ENCODE measurements at regions not wholly inside any gene's neighbourhood (a gene's known extent, or its start where the extent isn't known, plus 50 kb on each side); places are given as distances from the start of the nearest gene placed in this dataset.
"Not testable (repeated sequence)": the region's sequence is repeated elsewhere in the genome, so short reads cannot be mapped to it uniquely, and the experiment has no call there.

DNA sequence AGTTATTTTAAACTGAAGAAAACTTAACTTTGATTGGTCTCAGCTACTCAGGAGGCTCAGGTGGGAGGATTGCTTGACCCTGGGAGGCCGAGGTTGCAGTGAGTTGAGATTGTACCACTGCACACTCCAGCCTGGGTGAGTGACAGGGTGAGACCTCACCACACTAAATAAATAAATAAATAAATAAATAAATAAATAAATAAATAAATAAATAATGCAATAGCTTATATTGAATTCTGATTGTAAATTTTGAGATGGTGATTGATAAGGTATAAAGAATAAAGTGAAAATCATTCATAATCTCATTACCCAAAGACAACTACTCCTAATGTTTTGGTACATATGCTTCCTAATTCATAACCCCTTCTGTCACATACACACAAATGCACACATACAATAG, 58.1 kb downstream of the TUBA3C start:
- Histone ChIP-seq H3K9me3 (ENCODE audit: control insufficient read depth, insufficient read depth, low read length) (no peaks in the 10 kb centered on the region), H3K4me1 (ENCODE audit: insufficient read depth, low read length) (no peaks in the 10 kb centered on the region), H3K9ac (ENCODE audit: low read depth, low read length) (no peak overlapping the region), H3K36me3 (ENCODE audit: insufficient read depth, low read length) (no peaks in the 10 kb centered on the region)

DNA sequence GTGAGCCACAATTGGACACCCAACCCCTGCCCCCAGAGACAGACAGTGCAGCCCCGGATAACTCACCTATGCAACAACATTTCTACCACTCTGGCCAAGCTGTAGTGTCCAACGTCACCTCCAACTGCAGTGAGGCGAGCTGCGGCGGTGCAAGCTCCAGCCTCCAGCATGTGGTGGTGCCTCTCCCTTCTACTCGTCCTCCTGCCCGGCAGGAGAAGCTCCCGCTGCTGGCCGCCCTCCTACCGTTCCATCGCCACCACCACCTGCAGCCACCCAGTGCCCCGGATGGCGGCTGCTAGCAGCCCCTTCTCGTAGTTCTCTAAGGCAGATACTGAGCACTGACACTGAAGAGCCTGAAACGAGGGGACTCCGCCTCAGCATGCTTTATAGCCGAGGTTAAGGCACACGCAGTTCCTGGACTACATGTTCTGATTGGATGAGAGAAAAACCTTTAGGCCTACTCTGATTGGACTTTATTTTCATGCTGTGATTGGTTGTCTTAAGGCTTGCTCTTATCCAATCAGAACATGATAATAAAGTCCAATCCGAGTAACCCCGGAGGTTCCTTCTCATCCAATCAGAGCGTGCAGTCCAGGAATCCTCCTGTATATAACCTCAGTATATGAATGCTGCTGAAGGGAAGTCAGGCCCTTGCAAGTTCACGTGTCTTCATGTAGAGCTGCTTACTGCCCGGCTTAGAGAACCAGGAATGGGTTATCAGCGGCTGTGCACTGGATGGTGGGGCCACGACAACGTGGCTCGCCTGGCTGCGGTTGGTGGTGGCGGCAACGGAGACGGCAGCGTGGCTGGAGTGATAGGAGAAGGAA, 63.5 kb downstream of the TUBA3C start:
- Histone ChIP-seq H3K36me3 (ENCODE audit: insufficient read depth, low read length) (no peaks in the 10 kb centered on the region), H3K9ac (ENCODE audit: low read depth, low read length) (no peak overlapping the region), H3K4me1 (ENCODE audit: insufficient read depth, low read length) (no peaks in the 10 kb centered on the region), H3K9me3 (ENCODE audit: control insufficient read depth, insufficient read depth, low read length) (no peaks in the 10 kb centered on the region)

DNA sequence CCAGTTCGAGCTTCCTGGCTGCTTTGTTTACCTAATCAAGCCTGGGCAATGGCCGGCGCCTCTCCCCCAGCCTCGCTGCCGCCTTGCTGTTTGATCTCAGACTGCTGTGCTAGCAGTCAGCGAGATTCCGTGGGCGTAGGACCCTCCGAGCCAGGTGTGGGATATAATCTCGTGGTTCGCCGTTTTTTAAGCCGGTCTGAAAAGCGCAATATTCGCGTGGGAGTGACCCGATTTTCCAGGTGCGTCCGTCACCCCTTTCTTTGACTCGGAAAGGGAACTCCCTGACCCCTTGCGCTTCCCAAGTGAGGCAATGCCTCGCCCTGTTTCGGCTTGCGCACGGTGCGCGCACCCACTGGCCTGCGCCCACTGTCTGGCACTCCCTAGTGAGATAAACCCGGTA, 72.4 kb downstream of the TUBA3C start:
- H3K4me1 ChIP-seq (ENCODE audit: insufficient read depth, low read length); H3K36me3 ChIP-seq (ENCODE audit: insufficient read depth, low read length); H3K9me3 ChIP-seq (ENCODE audit: control insufficient read depth, insufficient read depth, low read length): not testable (repeated sequence)
- H3K9ac ChIP-seq (ENCODE audit: low read depth, low read length) = peak overlapping the region; percentile 46; the same call in 1 of the 2 replicates

DNA sequence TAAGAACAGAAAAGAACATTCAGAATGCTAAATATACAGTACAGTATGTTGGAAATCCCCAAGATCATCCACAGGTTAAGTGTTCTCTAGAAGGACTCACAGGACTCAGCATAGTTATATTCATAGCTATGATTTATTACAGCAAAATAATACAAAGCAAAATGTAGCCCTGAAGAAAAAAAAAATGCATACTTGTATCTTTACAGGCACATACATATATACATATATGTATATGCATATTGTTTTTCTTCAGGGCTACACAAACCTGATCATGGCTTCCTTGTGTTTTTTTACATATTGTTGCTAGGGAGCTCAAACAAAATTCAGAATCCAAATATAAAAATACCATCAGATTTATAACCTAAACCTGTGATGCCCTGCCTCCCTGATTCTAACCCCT, 78.5 kb downstream of the TUBA3C start:
- no peaks in the 10 kb centered on the region for H3K9me3 ChIP-seq (ENCODE audit: control insufficient read depth, insufficient read depth, low read length)
- H3K4me1 ChIP-seq (ENCODE audit: insufficient read depth, low read length) = no peaks in the 10 kb centered on the region
- H3K36me3 ChIP-seq (ENCODE audit: insufficient read depth, low read length) = no peaks in the 10 kb centered on the region
- H3K9ac ChIP-seq (ENCODE audit: low read depth, low read length) = no peak overlapping the region

DNA sequence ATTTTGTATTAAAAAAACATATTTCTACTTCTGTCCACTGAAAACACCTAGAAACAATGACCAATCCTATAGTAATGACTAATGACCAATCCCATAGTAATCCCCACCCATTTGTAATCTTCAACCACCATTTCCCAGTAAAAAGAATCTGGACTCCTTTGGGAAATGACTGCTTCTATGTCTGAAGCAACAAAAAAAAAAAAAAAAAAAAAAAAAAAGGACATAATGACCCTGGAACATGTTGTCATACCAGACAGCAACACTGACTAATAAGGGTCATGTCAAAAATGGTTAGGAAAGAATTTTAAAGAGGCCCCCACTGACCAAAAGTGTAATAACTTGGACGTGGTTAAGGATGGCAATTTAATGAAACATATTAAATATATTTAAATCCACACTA, 88.3 kb downstream of the TUBA3C start:
- Histone ChIP-seq H3K9me3 (ENCODE audit: control insufficient read depth, insufficient read depth, low read length) (no peaks in the 10 kb centered on the region), H3K9ac (ENCODE audit: low read depth, low read length) (no peak overlapping the region), H3K36me3 (ENCODE audit: insufficient read depth, low read length) (no peaks in the 10 kb centered on the region), H3K4me1 (ENCODE audit: insufficient read depth, low read length) (no peaks in the 10 kb centered on the region)

DNA sequence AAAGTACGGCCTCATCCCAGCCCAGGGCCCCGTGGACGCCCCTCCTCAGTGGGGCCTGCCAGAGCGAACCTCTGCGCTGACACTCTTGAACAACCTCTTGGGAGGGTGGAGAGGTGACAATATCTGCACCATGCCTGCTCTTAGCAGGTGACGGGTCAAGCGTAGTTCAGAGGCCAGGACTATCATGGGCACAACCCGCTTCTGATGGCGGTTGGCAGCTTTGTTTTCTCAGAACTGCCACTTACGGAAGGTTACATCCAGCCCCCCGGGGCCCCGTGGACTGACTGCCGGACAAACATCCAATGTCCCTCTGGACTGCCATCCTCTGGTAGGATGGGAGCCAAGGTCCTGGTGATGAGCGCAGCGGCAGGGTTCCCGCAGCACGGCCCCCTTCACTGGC, 91.1 kb downstream of the TUBA3C start:
- no peak overlapping the region for H3K9ac ChIP-seq (ENCODE audit: low read depth, low read length)
- no peaks in the 10 kb centered on the region for H3K4me1 ChIP-seq (ENCODE audit: insufficient read depth, low read length)
- no peaks in the 10 kb centered on the region for H3K9me3 ChIP-seq (ENCODE audit: control insufficient read depth, insufficient read depth, low read length)
- no peaks in the 10 kb centered on the region for H3K36me3 ChIP-seq (ENCODE audit: insufficient read depth, low read length)

DNA sequence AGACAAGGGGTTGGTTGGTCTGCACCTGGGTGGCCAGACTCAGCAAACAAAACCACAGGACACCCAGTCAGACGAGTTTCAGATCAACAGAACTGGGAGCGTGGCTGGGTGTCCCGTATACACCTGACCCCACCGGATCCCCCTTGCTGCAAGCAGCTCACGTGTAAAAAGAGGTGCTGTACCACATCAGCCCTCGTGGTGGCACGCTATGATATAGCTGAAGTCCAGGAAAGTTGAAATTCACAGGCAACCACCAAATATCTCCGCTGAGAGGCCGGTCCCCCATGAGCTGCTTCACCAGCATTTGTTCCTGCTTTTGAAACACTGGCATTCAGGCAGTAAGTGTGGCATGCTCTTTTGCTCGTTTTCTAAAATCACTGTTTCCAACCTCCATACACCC, 92.3 kb downstream of the TUBA3C start:
- no peak overlapping the region for H3K9ac ChIP-seq (ENCODE audit: low read depth, low read length)
- H3K36me3 ChIP-seq (ENCODE audit: insufficient read depth, low read length) = no peaks in the 10 kb centered on the region
- no peaks in the 10 kb centered on the region for H3K4me1 ChIP-seq (ENCODE audit: insufficient read depth, low read length)
- H3K9me3 ChIP-seq (ENCODE audit: control insufficient read depth, insufficient read depth, low read length) = no peaks in the 10 kb centered on the region

DNA sequence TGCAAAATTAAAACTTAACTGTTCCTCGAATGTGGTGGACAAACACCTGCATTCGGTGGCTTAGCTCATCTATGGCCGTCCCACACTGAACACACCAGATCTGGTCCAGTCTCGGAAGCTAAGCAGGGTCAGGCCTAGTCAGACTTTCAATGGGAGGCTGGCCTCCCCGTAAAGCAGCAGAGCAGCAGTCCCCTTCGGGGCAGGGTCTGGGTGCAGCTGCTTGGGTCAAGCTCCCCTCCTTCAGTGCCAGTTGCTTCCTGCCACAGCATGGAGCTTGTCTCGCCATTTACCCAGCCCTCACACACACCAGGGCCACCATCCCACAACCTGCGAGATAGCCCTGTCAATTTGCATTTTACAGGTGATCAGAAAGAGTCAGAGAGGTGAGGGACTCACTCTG, 93.2 kb downstream of the TUBA3C start:
- Histone ChIP-seq H3K9ac (ENCODE audit: low read depth, low read length) (no peak overlapping the region), H3K4me1 (ENCODE audit: insufficient read depth, low read length) (no peaks in the 10 kb centered on the region), H3K36me3 (ENCODE audit: insufficient read depth, low read length) (no peaks in the 10 kb centered on the region), H3K9me3 (ENCODE audit: control insufficient read depth, insufficient read depth, low read length) (no peaks in the 10 kb centered on the region)

DNA sequence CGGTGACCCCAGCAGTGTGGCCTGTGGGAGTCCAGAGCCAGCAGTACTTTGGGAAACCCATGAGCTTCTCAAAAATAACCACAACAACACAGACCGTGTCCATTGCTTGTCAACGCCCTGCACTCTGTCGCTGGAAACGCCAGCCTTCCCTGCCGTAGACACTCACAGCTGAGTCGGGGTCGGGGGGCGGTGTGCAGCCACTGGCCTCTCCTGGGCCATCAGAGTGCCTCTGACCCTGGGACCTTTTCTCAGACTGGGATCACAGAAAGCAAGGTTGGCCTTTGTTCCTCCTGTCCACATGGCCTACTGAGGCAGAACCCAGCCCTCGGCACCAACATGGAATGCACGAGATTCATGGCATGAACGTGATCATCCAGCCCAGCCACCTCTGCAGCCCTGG, 95.7 kb downstream of the TUBA3C start:
- Histone ChIP-seq H3K9ac (ENCODE audit: low read depth, low read length) (no peak overlapping the region), H3K4me1 (ENCODE audit: insufficient read depth, low read length) (no peaks in the 10 kb centered on the region), H3K36me3 (ENCODE audit: insufficient read depth, low read length) (no peaks in the 10 kb centered on the region), H3K9me3 (ENCODE audit: control insufficient read depth, insufficient read depth, low read length) (no peaks in the 10 kb centered on the region; the same call in 1 of the 2 replicates)

DNA sequence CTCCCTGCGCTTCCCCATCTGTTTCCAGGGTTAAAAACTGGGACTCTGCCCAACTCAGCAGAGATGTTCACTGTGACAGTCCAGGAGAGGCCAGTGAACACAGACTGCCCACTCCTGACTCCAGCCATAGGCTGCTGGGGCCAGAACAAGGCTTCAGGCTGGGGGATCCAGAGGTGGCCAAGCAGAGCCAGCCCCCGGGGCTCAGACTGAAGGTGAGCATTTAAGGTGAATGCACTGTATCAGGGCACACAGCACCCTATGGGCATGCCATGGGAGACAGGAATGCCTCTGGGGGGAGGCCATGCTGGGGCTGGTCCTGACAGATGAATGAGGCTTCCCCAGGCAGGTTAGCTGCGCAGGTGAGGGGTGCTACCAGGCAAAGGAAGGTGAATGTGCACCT, 96.4 kb downstream of the TUBA3C start:
- Histone ChIP-seq H3K4me1 (ENCODE audit: insufficient read depth, low read length) (no peaks in the 10 kb centered on the region), H3K9me3 (ENCODE audit: control insufficient read depth, insufficient read depth, low read length) (no peaks in the 10 kb centered on the region; the same call in 1 of the 2 replicates), H3K36me3 (ENCODE audit: insufficient read depth, low read length) (no peaks in the 10 kb centered on the region), H3K9ac (ENCODE audit: low read depth, low read length) (no peak overlapping the region)

DNA sequence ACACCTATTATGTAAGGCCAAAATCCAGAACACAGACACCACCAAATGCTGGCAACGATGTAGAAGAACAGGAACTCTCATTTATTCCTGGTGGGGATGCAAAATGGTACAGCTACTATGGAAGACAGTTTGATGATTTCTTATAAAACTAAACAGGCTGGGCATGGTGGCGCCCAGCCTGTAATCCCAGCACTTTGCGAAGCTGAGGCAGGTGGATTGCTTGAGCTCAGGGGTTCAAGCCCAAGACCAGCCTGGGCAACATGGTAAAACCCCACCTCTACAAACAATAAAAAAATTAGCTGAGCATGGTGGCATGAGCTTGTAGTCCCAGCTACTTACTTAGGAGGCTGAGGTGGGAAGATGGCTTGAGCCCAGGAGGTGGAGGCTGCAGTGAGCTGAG, 98.3 kb downstream of the TUBA3C start:
- Histone ChIP-seq H3K4me1 (ENCODE audit: insufficient read depth, low read length) (no peaks in the 10 kb centered on the region), H3K9me3 (ENCODE audit: control insufficient read depth, insufficient read depth, low read length) (no peaks in the 10 kb centered on the region; the same call in 1 of the 2 replicates), H3K36me3 (ENCODE audit: insufficient read depth, low read length) (no peaks in the 10 kb centered on the region), H3K9ac (ENCODE audit: low read depth, low read length) (no peak overlapping the region)

DNA sequence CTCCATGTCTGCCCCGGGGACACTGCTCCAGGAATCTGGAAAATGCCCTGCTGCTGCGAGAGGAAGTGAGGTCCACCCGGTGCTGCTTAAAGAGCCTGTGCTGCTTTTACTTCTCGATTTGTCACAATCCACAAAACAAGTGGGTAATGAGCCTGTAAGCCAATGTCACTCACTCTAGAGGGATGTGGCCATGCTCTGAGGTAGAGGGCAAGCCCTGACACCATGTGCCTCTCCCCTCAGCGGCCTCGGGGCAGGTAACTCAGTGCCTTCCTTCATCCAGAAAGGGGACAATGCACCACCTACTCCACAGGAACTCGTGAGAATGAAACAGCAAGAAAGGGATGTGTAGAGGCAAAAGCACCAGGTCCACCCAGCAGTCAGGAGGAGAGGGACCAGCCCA, 106.2 kb downstream of the TUBA3C start:
- Histone ChIP-seq H3K9me3 (ENCODE audit: control insufficient read depth, insufficient read depth, low read length) (no peaks in the 10 kb centered on the region), H3K9ac (ENCODE audit: low read depth, low read length) (no peak overlapping the region), H3K4me1 (ENCODE audit: insufficient read depth, low read length) (no peaks in the 10 kb centered on the region), H3K36me3 (ENCODE audit: insufficient read depth, low read length) (no peaks in the 10 kb centered on the region)

DNA sequence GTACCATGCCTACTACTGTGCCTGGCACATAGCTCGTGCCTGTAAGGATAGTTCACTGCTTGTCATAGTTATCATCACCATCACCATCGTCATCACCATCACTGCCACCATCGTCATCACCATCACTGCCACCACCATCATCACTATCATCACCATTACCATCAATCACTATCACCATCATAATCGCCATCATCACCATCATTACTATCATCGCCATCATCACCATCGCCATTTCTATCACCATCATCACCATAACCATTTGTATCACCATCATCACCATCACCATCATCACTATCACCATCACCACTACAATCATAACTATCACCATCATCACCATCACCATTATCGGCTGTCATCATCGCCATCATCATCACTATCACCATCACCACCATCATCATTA, 107.1 kb downstream of the TUBA3C start:
- Histone ChIP-seq H3K9ac (ENCODE audit: low read depth, low read length) (no peak overlapping the region), H3K9me3 (ENCODE audit: control insufficient read depth, insufficient read depth, low read length) (no peaks in the 10 kb centered on the region), H3K36me3 (ENCODE audit: insufficient read depth, low read length) (no peaks in the 10 kb centered on the region), H3K4me1 (ENCODE audit: insufficient read depth, low read length) (no peaks in the 10 kb centered on the region)

DNA sequence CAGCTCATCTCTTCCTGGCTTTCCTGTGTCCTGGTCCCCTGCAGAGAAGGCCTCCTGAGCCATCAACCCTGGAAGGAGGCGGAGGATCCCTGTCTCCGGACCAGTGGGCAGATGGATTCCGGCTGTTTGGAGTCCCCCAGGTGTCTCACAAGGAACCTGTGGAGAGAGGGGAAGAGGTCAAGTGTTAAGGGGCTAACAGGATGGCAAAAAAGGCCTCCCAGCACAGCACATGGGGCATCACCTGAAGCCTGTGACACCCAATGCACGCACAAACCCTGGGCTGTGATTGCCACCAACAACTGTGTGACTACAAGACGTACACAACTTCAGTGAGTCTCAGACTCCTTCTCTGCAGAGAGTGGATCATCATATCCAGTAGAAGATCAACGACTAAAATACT, 107.5 kb downstream of the TUBA3C start:
- H3K36me3 ChIP-seq (ENCODE audit: insufficient read depth, low read length); H3K4me1 ChIP-seq (ENCODE audit: insufficient read depth, low read length); H3K9ac ChIP-seq (ENCODE audit: low read depth, low read length); H3K9me3 ChIP-seq (ENCODE audit: control insufficient read depth, insufficient read depth, low read length): not testable (repeated sequence)

DNA sequence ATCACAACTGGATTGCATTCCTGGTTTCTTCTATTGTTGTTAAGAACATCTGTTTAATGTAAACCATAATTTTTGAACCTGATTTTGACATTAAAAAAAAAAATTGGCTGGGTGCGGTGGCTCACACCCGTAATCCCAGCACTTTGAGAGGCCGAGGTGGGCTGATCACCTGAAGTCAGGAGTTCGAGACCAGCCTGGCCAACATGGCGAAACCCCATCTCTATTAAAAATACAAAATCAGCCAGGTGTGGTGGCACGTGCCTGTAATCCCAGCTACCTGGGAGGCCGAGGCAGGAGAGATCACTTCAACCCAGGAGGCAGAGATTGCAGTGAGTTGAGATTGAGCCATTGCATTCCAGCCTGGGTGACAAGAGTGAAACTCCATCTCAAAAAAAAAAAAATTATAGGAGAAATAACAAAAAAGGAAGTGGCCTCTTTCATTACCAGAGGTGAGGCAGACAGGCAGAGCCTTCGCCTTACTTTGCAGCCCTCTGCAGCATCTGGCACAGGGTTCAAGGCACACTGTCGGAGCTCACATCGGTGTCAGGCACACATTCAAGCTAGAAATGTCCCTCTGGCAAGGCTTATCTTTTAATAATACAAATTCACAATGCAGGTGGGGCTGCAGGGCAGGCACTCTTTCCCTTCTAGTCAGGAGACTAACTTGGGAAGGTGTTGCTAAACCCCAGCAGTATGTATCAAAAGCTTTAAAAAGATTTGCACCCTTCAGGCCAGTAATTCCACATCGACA, 108.5 kb downstream of the TUBA3C start:
- not testable (repeated sequence) for H3K4me1 ChIP-seq (ENCODE audit: insufficient read depth, low read length); H3K36me3 ChIP-seq (ENCODE audit: insufficient read depth, low read length); H3K9me3 ChIP-seq (ENCODE audit: control insufficient read depth, insufficient read depth, low read length); H3K9ac ChIP-seq (ENCODE audit: low read depth, low read length)

All from ES-I3 (cell line).